Activated T-cell treated with anti-CD3 and anti-CD28 coated beads, Interleukin-2, amount 50 U/mL, for 72 hours (primary cell): ENCODE measurements at regions not wholly inside any gene's neighbourhood (a gene's known extent, or its start where the extent isn't known, plus 50 kb on each side); places are given as distances from the start of the nearest gene placed in this dataset.
"Not testable (repeated sequence)": the region's sequence is repeated elsewhere in the genome, so short reads cannot be mapped to it uniquely, and the experiment has no call there.

Experiments
- ATAC-seq, 2 donors: fragments of 150-1000 bp; cut with Tn5 transposase; replicated peaks in 1 of 2; 2 replicates each; pipeline ENCODE4 v1.10.0; 2021; ENCODE audit warnings: moderate library complexity in 2 of 2, mild to moderate bottlenecking in 1 of 2
- DNase-seq, 2 donors: peaks; one replicate each; pipeline ENCODE4 v3.0.0; 2021 to 2022; ENCODE audit warnings: mixed read lengths in 1 of 2
- H3K27ac Mint-ChIP-seq: one replicate; pipeline ENCODE4 v1.8.0; 2022; ENCODE audit warnings: mild to moderate bottlenecking, moderate library complexity, mixed read lengths
- H3K27me3 Mint-ChIP-seq: one replicate; pipeline ENCODE4 v1.8.0; 2022; ENCODE audit warnings: low read depth, mixed read lengths
- H3K36me3 Mint-ChIP-seq, 2 donors: one replicate each; pipeline ENCODE4 v1.8.0; 2022; ENCODE audit warnings: mixed read lengths in 2 of 2, mild to moderate bottlenecking in 1 of 2; ENCODE audit not compliant: insufficient read depth in 2 of 2
- H3K4me1 Mint-ChIP-seq: one replicate; pipeline ENCODE4 v1.8.0; 2022; ENCODE audit warnings: low read depth, mixed read lengths
- H3K4me3 Mint-ChIP-seq, 2 donors: one replicate each; pipeline ENCODE4 v1.8.0; 2022; ENCODE audit warnings: mild to moderate bottlenecking in 2 of 2, mixed read lengths in 2 of 2, moderate library complexity in 2 of 2
- H3K9me3 Mint-ChIP-seq, 2 donors: one replicate each; pipeline ENCODE4 v1.8.0; 2022; ENCODE audit warnings: mixed read lengths in 2 of 2

GRCh38 chr13:24981181-24981803 is 114.6 kb upstream of the PABPC3 start:
- not testable (repeated sequence) for H3K36me3 Mint-ChIP-seq
- peaks cover 45% of the 10 kb centered on the region for H3K27me3 Mint-ChIP-seq

GRCh38 chr13:24982333-24982999 is 113.5 kb upstream of the PABPC3 start:
- Mint-ChIP-seq H3K4me1 (no peaks in the 10 kb centered on the region), H3K4me3 (no peak overlapping the region), H3K36me3 (no peaks in the 10 kb centered on the region), H3K27ac (no peak overlapping the region), H3K27me3 (peaks cover 43% of the 10 kb centered on the region), H3K9me3 (no peaks in the 10 kb centered on the region)
- ATAC-seq (no peak), DNase-seq (no peak)

More at GRCh38 chr13:24981181-24981803, 114.6 kb upstream of the PABPC3 start:
- H3K9me3 Mint-ChIP-seq, H3K27ac Mint-ChIP-seq, ATAC-seq, H3K4me1 Mint-ChIP-seq, DNase-seq, H3K4me3 Mint-ChIP-seq: not testable (repeated sequence)

GRCh38 chr13:24983094-24983493 is 112.8 kb upstream of the PABPC3 start:
- no peaks in the 10 kb centered on the region for H3K9me3 Mint-ChIP-seq
- H3K36me3 Mint-ChIP-seq = no peaks in the 10 kb centered on the region
- ATAC-seq (no peak), DNase-seq (no peak)
- no peak overlapping the region for H3K27ac Mint-ChIP-seq
- no peak overlapping the region for H3K4me3 Mint-ChIP-seq
- peaks cover 46% of the 10 kb centered on the region for H3K27me3 Mint-ChIP-seq
- no peaks in the 10 kb centered on the region for H3K4me1 Mint-ChIP-seq

GRCh38 chr13:24984134-24984533 is 111.8 kb upstream of the PABPC3 start:
- no peak overlapping the region for H3K4me3 Mint-ChIP-seq
- H3K36me3 Mint-ChIP-seq = no peaks in the 10 kb centered on the region
- no peak overlapping the region for H3K27ac Mint-ChIP-seq
- no peak for DNase-seq
- no peak for ATAC-seq
- no peaks in the 10 kb centered on the region for H3K4me1 Mint-ChIP-seq
- H3K9me3 Mint-ChIP-seq = no peaks in the 10 kb centered on the region
- H3K27me3 Mint-ChIP-seq = peaks cover 51% of the 10 kb centered on the region

GRCh38 chr13:24985107-24985506 is 110.8 kb upstream of the PABPC3 start:
- H3K36me3 Mint-ChIP-seq = no peaks in the 10 kb centered on the region
- peaks cover 52% of the 10 kb centered on the region for H3K27me3 Mint-ChIP-seq
- ATAC-seq (no peak), DNase-seq (no peak)
- no peak overlapping the region for H3K27ac Mint-ChIP-seq
- no peaks in the 10 kb centered on the region for H3K4me1 Mint-ChIP-seq
- H3K9me3 Mint-ChIP-seq = no peaks in the 10 kb centered on the region
- no peak overlapping the region for H3K4me3 Mint-ChIP-seq

GRCh38 chr13:24985896-24986295 is 110.0 kb upstream of the PABPC3 start:
- peaks cover 52% of the 10 kb centered on the region for H3K27me3 Mint-ChIP-seq
- H3K9me3 Mint-ChIP-seq = no peaks in the 10 kb centered on the region
- H3K4me3 Mint-ChIP-seq = no peak overlapping the region
- ATAC-seq = no peak
- H3K27ac Mint-ChIP-seq = no peak overlapping the region
- no peak for DNase-seq
- no peaks in the 10 kb centered on the region for H3K4me1 Mint-ChIP-seq
- no peaks in the 10 kb centered on the region for H3K36me3 Mint-ChIP-seq

- Mint-ChIP-seq H3K4me1 (no peaks in the 10 kb centered on the region), H3K4me3 (no peak overlapping the region), H3K36me3 (no peaks in the 10 kb centered on the region), H3K27ac (no peak overlapping the region), H3K27me3 (peaks cover 53% of the 10 kb centered on the region), H3K9me3 (no peaks in the 10 kb centered on the region)
- no peak for DNase-seq
- no peak for ATAC-seq
These were observed 109.1 kb upstream of the PABPC3 start for GRCh38 chr13:24986826-24987225.

- not testable (repeated sequence) for H3K36me3 Mint-ChIP-seq, H3K27ac Mint-ChIP-seq, H3K4me1 Mint-ChIP-seq, DNase-seq, H3K4me3 Mint-ChIP-seq, ATAC-seq, H3K9me3 Mint-ChIP-seq
- peaks cover 41% of the 10 kb centered on the region for H3K27me3 Mint-ChIP-seq
These were observed 106.0 kb upstream of the PABPC3 start for GRCh38 chr13:24989959-24990358.

GRCh38 chr13:24992946-24993345 is 103.0 kb upstream of the PABPC3 start:
- not testable (repeated sequence) for ATAC-seq, H3K4me3 Mint-ChIP-seq, H3K4me1 Mint-ChIP-seq, DNase-seq, H3K36me3 Mint-ChIP-seq, H3K9me3 Mint-ChIP-seq, H3K27ac Mint-ChIP-seq
- peaks cover 35% of the 10 kb centered on the region for H3K27me3 Mint-ChIP-seq

- Mint-ChIP-seq H3K4me3 (no peak overlapping the region), H3K9me3 (no peaks in the 10 kb centered on the region), H3K36me3 (no peaks in the 10 kb centered on the region), H3K4me1 (peaks cover 4% of the 10 kb centered on the region), H3K27ac (no peak overlapping the region), H3K27me3 (peaks cover 31% of the 10 kb centered on the region)
- DNase-seq (peak; percentile 58 to 65), ATAC-seq (peak; percentile 80 to 82)
These were observed 100.6 kb upstream of the PABPC3 start for GRCh38 chr13:24995225-24995804.

- H3K4me3 Mint-ChIP-seq = no peak overlapping the region
- no peaks in the 10 kb centered on the region for H3K9me3 Mint-ChIP-seq
- H3K27ac Mint-ChIP-seq = no peak overlapping the region
- H3K4me1 Mint-ChIP-seq = peaks cover 4% of the 10 kb centered on the region
- H3K36me3 Mint-ChIP-seq = no peaks in the 10 kb centered on the region
- DNase-seq (peak in 1 of 2 donors; percentile 23), ATAC-seq (no peak)
- H3K27me3 Mint-ChIP-seq = peaks cover 35% of the 10 kb centered on the region
These were observed 98.5 kb upstream of the PABPC3 start for GRCh38 chr13:24997367-24997967.

- Mint-ChIP-seq H3K4me3 (no peak overlapping the region), H3K4me1 (peaks cover 4% of the 10 kb centered on the region), H3K36me3 (no peaks in the 10 kb centered on the region), H3K9me3 (no peaks in the 10 kb centered on the region), H3K27me3 (peaks cover 39% of the 10 kb centered on the region), H3K27ac (no peak overlapping the region)
- no peak for DNase-seq
- no peak for ATAC-seq
These were observed 97.5 kb upstream of the PABPC3 start for GRCh38 chr13:24998433-24998832.

GRCh38 chr13:25001476-25002206 is 94.3 kb upstream of the PABPC3 start:
- H3K36me3 Mint-ChIP-seq = no peaks in the 10 kb centered on the region
- no peak overlapping the region for H3K4me3 Mint-ChIP-seq
- no peak overlapping the region for H3K27ac Mint-ChIP-seq
- H3K4me1 Mint-ChIP-seq = no peaks in the 10 kb centered on the region
- ATAC-seq (no peak), DNase-seq (no peak)
- H3K27me3 Mint-ChIP-seq = peaks cover 46% of the 10 kb centered on the region
- no peaks in the 10 kb centered on the region for H3K9me3 Mint-ChIP-seq
